OCI-LY3 (cell line): ENCODE measurements at regions not wholly inside any gene's neighbourhood (a gene's known extent, or its start where the extent isn't known, plus 50 kb on each side); places are given as distances from the start of the nearest gene placed in this dataset.

Source experiments
- CTCF ChIP-seq: fragments of 200-600, 300-600 bp; sonication (generic); IDR thresholded peaks from 2 replicates; pipeline ENCODE4 v1.5.1; 2014; ENCODE audit warnings: antibody characterized with exemption, low read length, low read depth
- EZH2phosphoT487 ChIP-seq: fragments of 200-600 bp; shearing (Covaris generic); IDR thresholded peaks from 2 replicates; pipeline ENCODE4 v1.6.1; 2018; ENCODE audit warnings: antibody characterized with exemption, mixed run types, low read depth

GRCh38 chr3:80983753-80984152, 777.7 kb downstream of the GBE1 start:
- TF ChIP-seq CTCF (no peak), EZH2phosphoT487 (no peak)
